K562 (cell line): ENCODE measurements at regions not wholly inside any gene's neighbourhood (a gene's known extent, or its start where the extent isn't known, plus 50 kb on each side); places are given as distances from the start of the nearest gene placed in this dataset.

Experiments
- ATAC-seq: fragments of 200-7000 bp; cut with Tn5 transposase; 3 replicates; pipeline ENCODE4 v1.9.1; 2020; ENCODE audit warnings: moderate library complexity
- BruUV-seq: library from RNA; stranded (reverse); fragments of 400-500 nt; replicated peaks from 2 replicates; lab custom pipeline; 2021; lab: Mats Ljungman, UMichigan
- CTCF ChIA-PET: fragments of 300-600 bp; formaldehyde crosslinking; extraction: SDS; loops from one replicate; lab custom pipeline; 2021; ENCODE audit warnings: low intra/inter-chr PET ratio; lab: Yijun Ruan, JAX
- POLR2A ChIA-PET: fragments of 300-600, 350-650 bp; sonication (Branson Sonifier 250); formaldehyde crosslinking; extraction: SDS; loops from one replicate; lab custom pipeline; 2021; ENCODE audit warnings: antibody characterized with exemption, inconsistent platforms; lab: Yijun Ruan, JAX
- DNase-seq, 4 experiments: peaks; one replicate each; pipeline versions ENCODE4 v3.0.0 to v3.0.0-alpha.2; 2011 to 2018; ENCODE audit warnings: low spot score in 3 of 4, mixed read lengths in 3 of 4; ENCODE audit errors: extremely low read depth in 1 of 4
- FAIRE-seq: peaks from 2 replicates; lab custom pipeline; 2011; peaks lifted over from hg19 to GRCh38; lab: Jason Lieb, UNC
- H2AFZ ChIP-seq: 2 replicates; pipeline ENCODE4 v1.6.0; 2011; ENCODE audit warnings: low read depth, low read length, control low read depth, inconsistent platforms
- H3K27ac ChIP-seq: fragments of 200-600 bp; 3 replicates; pipeline ENCODE4 v1.8.0; 2011; ENCODE audit warnings: low read depth, mild to moderate bottlenecking, control low read depth, inconsistent platforms, low read length, moderate library complexity, mixed read lengths; ENCODE audit errors: extremely low read depth
- H3K27me3 ChIP-seq, 2 experiments: fragments of 300-600 bp in 1 of 2; 2 replicates in 1 of 2; 3 replicates in 1 of 2; pipeline versions ENCODE4 v1.6.0 to v1.8.0; 2011; ENCODE audit warnings: inconsistent platforms in 2 of 2, low read length in 2 of 2, mild to moderate bottlenecking in 1 of 2, mixed read lengths in 1 of 2, moderate library complexity in 1 of 2; ENCODE audit not compliant: control insufficient read depth in 2 of 2, insufficient read depth in 2 of 2
- H3K36me3 ChIP-seq: fragments of 300-600 bp; 3 replicates; pipeline ENCODE4 v1.8.0; 2011; ENCODE audit warnings: mild to moderate bottlenecking, low read length, inconsistent platforms; ENCODE audit not compliant: control insufficient read depth, insufficient read depth
- H3K4me1 ChIP-seq, 2 experiments: fragments of 200-600 bp in 1 of 2; replicated peaks in 1 of 2; 2 replicates in 1 of 2; 3 replicates in 1 of 2; pipeline versions ENCODE4 v1.5.1 to v1.8.0; 2011; ENCODE audit warnings: inconsistent platforms in 2 of 2, low read length in 2 of 2, mild to moderate bottlenecking in 1 of 2, mixed read lengths in 1 of 2, moderate library complexity in 1 of 2; ENCODE audit not compliant: control insufficient read depth in 2 of 2, insufficient read depth in 2 of 2
- H3K4me2 ChIP-seq: 2 replicates; pipeline ENCODE4 v1.6.1; 2011; ENCODE audit warnings: low read length, control low read depth, inconsistent platforms, mixed read lengths; ENCODE audit not compliant: insufficient read depth
- H3K4me3 ChIP-seq: fragments of 200-600 bp; sonication (generic), shearing (Covaris generic); 2 replicates; pipeline ENCODE4 v1.5.1; 2016; ENCODE audit warnings: control low read depth, inconsistent platforms
- H3K79me2 ChIP-seq: fragments of 200-600 bp; 3 replicates; pipeline ENCODE4 v1.8.0; 2011; ENCODE audit warnings: low read length, inconsistent platforms; ENCODE audit not compliant: control insufficient read depth, insufficient read depth
- H3K9ac ChIP-seq, 2 experiments: 2 replicates each; pipeline versions ENCODE4 v1.6.0 to v1.6.1; 2011; ENCODE audit warnings: low read depth in 2 of 2, low read length in 2 of 2, control low read depth in 1 of 2, inconsistent platforms in 1 of 2, mild to moderate bottlenecking in 1 of 2, mixed read lengths in 1 of 2; ENCODE audit not compliant: insufficient read depth in 1 of 2
- H3K9me1 ChIP-seq: one replicate; pipeline ENCODE4 v1.6.0; 2011; ENCODE audit warnings: inconsistent platforms, mild to moderate bottlenecking, low read length, moderate library complexity; ENCODE audit not compliant: control insufficient read depth, insufficient read depth
- H3K9me3 ChIP-seq: replicated peaks from 2 replicates; pipeline ENCODE4 v1.5.1; 2011; ENCODE audit warnings: low read depth, low read length, inconsistent platforms; ENCODE audit not compliant: control insufficient read depth, insufficient read depth
- H4K20me1 ChIP-seq: replicated peaks from 2 replicates; pipeline ENCODE4 v1.6.1; 2011; ENCODE audit warnings: low read length, inconsistent platforms, mixed read lengths; ENCODE audit not compliant: control insufficient read depth, insufficient read depth
- ARHGAP35 ChIP-seq: fragments of 450-650 bp; IDR thresholded peaks from 2 replicates; pipeline ENCODE4 v1.6.1; 2018; ENCODE audit not compliant: partially characterized antibody
- CREB1 ChIP-seq, 2 experiments: sonication (generic) in 1 of 2; formaldehyde crosslinking in 1 of 2; IDR thresholded peaks; 2 replicates each; pipeline versions ENCODE4 v1.6.1 to v1.8.0; 2012 to 2022; ENCODE audit warnings: inconsistent platforms in 1 of 2, mild to moderate bottlenecking in 1 of 2, missing genetic modification reagents in 1 of 2, moderate library complexity in 1 of 2
- GATAD2A ChIP-seq: fragments of 450-650 bp; IDR thresholded peaks from 2 replicates; pipeline ENCODE4 v1.6.1; 2017
- HDAC2 ChIP-seq: fragments of 450-650 bp; IDR thresholded peaks from 2 replicates; pipeline ENCODE4 v1.6.1; 2016; ENCODE audit warnings: mild to moderate bottlenecking
- MCM5 ChIP-seq: fragments of 450-650 bp; IDR thresholded peaks from 2 replicates; pipeline ENCODE4 v1.6.1; 2016; ENCODE audit warnings: low read depth
- MTF1 ChIP-seq: fragments of 250-450 bp; sonication (Bioruptor Pico); IDR thresholded peaks from 2 replicates; pipeline ENCODE4 v1.9.0; 2021; ENCODE audit warnings: moderate library complexity, mild to moderate bottlenecking, inconsistent platforms, borderline replicate concordance
- NCOA6 ChIP-seq: fragments of 450-650 bp; IDR thresholded peaks from 2 replicates; pipeline ENCODE4 v1.6.1; 2017; ENCODE audit warnings: mild to moderate bottlenecking
- NR2C2 ChIP-seq, 2 experiments: fragments of 200-800 bp in 1 of 2; sonication (Bioruptor generic) in 1 of 2; sonication (generic) in 1 of 2; formaldehyde crosslinking in 1 of 2; IDR thresholded peaks; 2 replicates each; pipeline versions ENCODE4 v1.6.1 to v1.8.0; 2016 to 2022; ENCODE audit warnings: mild to moderate bottlenecking in 1 of 2, missing compliant biosample characterization in 1 of 2, missing genetic modification characterization in 1 of 2, missing genetic modification reagents in 1 of 2
- NR2F6 ChIP-seq: fragments of 450-650 bp; formaldehyde crosslinking; IDR thresholded peaks from 2 replicates; pipeline ENCODE4 v1.4.0; 2020; ENCODE audit warnings: mild to moderate bottlenecking
- SNRNP70 ChIP-seq: fragments of 200-400 bp; formaldehyde crosslinking; optimal IDR thresholded peaks from 2 replicates; pipeline ENCODE3; 2017; ENCODE audit warnings: low read depth, low read length
- SOX6 ChIP-seq: fragments of 450-650 bp; IDR thresholded peaks from 2 replicates; pipeline ENCODE4 v1.6.1; 2014; ENCODE audit warnings: mild to moderate bottlenecking
- TCF7L2 ChIP-seq: fragments of 150-350 bp; IDR thresholded peaks from 2 replicates; pipeline ENCODE4 v1.6.1; 2016; ENCODE audit warnings: low read depth, mild to moderate bottlenecking, low read length, moderate library complexity
- WGBS: fragments of 100-300 bp; shearing (Covaris generic); methylation state at CpG from one replicate; pipeline ENCODE4 v1.1.6; 2016; ENCODE audit warnings: low coverage, mixed read lengths; ENCODE audit not compliant: insufficient coverage; ENCODE audit errors: missing lambda C conversion rate; 5-methylcytosine and 5-hydroxymethylcytosine counted together
- in situ Hi-C: fragments of 300-500 bp; cut with MboI; formaldehyde crosslinking; loops from 4 replicates; pipeline ENCODE4 v1.15.0; 2018; ENCODE audit warnings: inconsistent platforms, mixed read lengths
- intact Hi-C: fragments of 100-400 bp; cut with micrococcal nuclease; formaldehyde crosslinking; loops from 2 replicates; pipeline ENCODE4 v1.14.2; 2022
- TF ChIP-seq, protein P1 (sequence below): sonication (generic); formaldehyde crosslinking; IDR thresholded peaks from 2 replicates; pipeline ENCODE4 v1.8.1; 2023; ENCODE audit warnings: mild to moderate bottlenecking, missing genetic modification reagents, moderate library complexity
- TF ChIP-seq, protein P2 (sequence below): sonication (generic); formaldehyde crosslinking; IDR thresholded peaks from 2 replicates; pipeline ENCODE4 v1.8.0; 2023; ENCODE audit warnings: mild to moderate bottlenecking, missing genetic modification reagents
- TF ChIP-seq, protein P3 (sequence below): fragments of 200-800 bp; sonication (Bioruptor generic); IDR thresholded peaks from 2 replicates; pipeline ENCODE4 v1.6.1; 2017; ENCODE audit warnings: missing genetic modification characterization, missing compliant biosample characterization

DNA sequence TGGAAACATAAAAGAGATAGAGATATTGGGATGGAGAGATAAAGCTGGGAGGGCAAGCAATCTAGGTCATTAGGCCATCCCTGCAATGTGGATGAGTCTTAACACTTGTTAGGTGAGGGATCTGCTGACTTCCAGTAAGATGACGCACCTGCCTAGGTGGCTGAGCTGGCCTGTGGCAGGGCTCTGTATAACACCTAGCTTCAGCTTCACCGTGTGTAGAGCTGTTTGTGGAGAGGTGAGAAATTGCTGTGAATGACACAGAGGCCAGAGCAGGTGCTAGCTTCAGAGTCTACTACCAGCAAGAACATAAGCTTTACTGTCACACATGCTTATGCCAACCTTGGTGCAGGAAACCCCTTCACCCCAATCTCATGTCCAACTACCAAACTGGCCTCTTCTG is 1010.0 kb downstream of the TYW1 start:
- ATAC-seq (no peak), FAIRE-seq (no peak), DNase-seq (no peak)
- no TSS peak for BruUV-seq
- Histone ChIP-seq H3K9ac (no peak overlapping the region), H3K4me2 (no peak overlapping the region), H4K20me1 (no peaks in the 10 kb centered on the region), H3K4me3 (no peak overlapping the region), H3K27ac (no peak overlapping the region), H3K9me3 (no peaks in the 10 kb centered on the region), H3K27me3 (no peaks in the 10 kb centered on the region; a peak in 2 of 5 replicates), H2AFZ (no peak overlapping the region), H3K4me1 (no peaks in the 10 kb centered on the region), H3K9me1 (no peaks in the 10 kb centered on the region), H3K79me2 (no peaks in the 10 kb centered on the region)
- 4% methylated on average over 2 of the region's 2 CpGs for WGBS
- intact Hi-C loops, result no loop called here
- ChIA-PET CTCF (no interaction called here), POLR2A (no interaction called here)
- in situ Hi-C loops, result no loop called here
- TF ChIP-seq NR2F6 (CRISPR knock-in tag) (no peak), MCM5 (no peak), NR2C2 (CRISPR knock-in tag; IDR thresholded peaks at IDR 0.05) (no peak), NR2C2 (tag; IDR thresholded peaks at IDR 0.05) (no peak), CREB1 (IDR thresholded peaks at IDR 0.05) (no peak), CREB1 (CRISPR knock-in tag; IDR thresholded peaks at IDR 0.05) (no peak), GATAD2A (no peak), MTF1 (CRISPR knock-in tag) (no peak), TCF7L2 (no peak), ARHGAP35 (no peak), HDAC2 (no peak), SOX6 (no peak), NCOA6 (no peak), SNRNP70 (no peak)
- TF ChIP-seq, protein P1, sequence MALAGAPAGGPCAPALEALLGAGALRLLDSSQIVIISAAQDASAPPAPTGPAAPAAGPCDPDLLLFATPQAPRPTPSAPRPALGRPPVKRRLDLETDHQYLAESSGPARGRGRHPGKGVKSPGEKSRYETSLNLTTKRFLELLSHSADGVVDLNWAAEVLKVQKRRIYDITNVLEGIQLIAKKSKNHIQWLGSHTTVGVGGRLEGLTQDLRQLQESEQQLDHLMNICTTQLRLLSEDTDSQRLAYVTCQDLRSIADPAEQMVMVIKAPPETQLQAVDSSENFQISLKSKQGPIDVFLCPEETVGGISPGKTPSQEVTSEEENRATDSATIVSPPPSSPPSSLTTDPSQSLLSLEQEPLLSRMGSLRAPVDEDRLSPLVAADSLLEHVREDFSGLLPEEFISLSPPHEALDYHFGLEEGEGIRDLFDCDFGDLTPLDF (CRISPR knock-in tag), result no peak
- TF ChIP-seq, protein P2, sequence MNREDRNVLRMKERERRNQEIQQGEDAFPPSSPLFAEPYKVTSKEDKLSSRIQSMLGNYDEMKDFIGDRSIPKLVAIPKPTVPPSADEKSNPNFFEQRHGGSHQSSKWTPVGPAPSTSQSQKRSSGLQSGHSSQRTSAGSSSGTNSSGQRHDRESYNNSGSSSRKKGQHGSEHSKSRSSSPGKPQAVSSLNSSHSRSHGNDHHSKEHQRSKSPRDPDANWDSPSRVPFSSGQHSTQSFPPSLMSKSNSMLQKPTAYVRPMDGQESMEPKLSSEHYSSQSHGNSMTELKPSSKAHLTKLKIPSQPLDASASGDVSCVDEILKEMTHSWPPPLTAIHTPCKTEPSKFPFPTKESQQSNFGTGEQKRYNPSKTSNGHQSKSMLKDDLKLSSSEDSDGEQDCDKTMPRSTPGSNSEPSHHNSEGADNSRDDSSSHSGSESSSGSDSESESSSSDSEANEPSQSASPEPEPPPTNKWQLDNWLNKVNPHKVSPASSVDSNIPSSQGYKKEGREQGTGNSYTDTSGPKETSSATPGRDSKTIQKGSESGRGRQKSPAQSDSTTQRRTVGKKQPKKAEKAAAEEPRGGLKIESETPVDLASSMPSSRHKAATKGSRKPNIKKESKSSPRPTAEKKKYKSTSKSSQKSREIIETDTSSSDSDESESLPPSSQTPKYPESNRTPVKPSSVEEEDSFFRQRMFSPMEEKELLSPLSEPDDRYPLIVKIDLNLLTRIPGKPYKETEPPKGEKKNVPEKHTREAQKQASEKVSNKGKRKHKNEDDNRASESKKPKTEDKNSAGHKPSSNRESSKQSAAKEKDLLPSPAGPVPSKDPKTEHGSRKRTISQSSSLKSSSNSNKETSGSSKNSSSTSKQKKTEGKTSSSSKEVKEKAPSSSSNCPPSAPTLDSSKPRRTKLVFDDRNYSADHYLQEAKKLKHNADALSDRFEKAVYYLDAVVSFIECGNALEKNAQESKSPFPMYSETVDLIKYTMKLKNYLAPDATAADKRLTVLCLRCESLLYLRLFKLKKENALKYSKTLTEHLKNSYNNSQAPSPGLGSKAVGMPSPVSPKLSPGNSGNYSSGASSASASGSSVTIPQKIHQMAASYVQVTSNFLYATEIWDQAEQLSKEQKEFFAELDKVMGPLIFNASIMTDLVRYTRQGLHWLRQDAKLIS (CRISPR knock-in tag), result no peak
- TF ChIP-seq, protein P3, sequence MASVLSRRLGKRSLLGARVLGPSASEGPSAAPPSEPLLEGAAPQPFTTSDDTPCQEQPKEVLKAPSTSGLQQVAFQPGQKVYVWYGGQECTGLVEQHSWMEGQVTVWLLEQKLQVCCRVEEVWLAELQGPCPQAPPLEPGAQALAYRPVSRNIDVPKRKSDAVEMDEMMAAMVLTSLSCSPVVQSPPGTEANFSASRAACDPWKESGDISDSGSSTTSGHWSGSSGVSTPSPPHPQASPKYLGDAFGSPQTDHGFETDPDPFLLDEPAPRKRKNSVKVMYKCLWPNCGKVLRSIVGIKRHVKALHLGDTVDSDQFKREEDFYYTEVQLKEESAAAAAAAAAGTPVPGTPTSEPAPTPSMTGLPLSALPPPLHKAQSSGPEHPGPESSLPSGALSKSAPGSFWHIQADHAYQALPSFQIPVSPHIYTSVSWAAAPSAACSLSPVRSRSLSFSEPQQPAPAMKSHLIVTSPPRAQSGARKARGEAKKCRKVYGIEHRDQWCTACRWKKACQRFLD (CRISPR knock-in tag), result no peak
- TF ChIP-seq, all 486 proteins: peak for 0
- no peaks in the 10 kb centered on the region for H3K36me3 ChIP-seq
